BE2C (cell line): ENCODE measurements at regions not wholly inside any gene's neighbourhood (a gene's known extent, or its start where the extent isn't known, plus 50 kb on each side); places are given as distances from the start of the nearest gene placed in this dataset.

Experiments used
- DNase-seq: peaks from one replicate; pipeline ENCODE4 v3.0.0-alpha.2; 2020
- H3K27me3 ChIP-seq: fragments of 250-450 bp; sonication (Bioruptor Pico); 2 replicates; pipeline ENCODE4 v1.5.1; 2020; ENCODE audit warnings: mild to moderate bottlenecking
- H3K36me3 ChIP-seq: fragments of 250-450 bp; sonication (Bioruptor Pico); 2 replicates; pipeline ENCODE4 v1.5.1; 2020; ENCODE audit warnings: mild to moderate bottlenecking
- H3K4me1 ChIP-seq: fragments of 250-450 bp; sonication (Bioruptor Pico); 2 replicates; pipeline ENCODE4 v1.5.1; 2020
- H3K4me3 ChIP-seq: 2 replicates; pipeline ENCODE4 v1.5.1; 2011; ENCODE audit warnings: low read depth, low read length
- H3K9me3 ChIP-seq: fragments of 250-450 bp; sonication (Bioruptor Pico); 2 replicates; pipeline ENCODE4 v1.5.1; 2020
- TF ChIP-seq, protein P1 (sequence below): IDR thresholded peaks from 2 replicates; pipeline ENCODE4 v1.5.1; 2012; ENCODE audit warnings: mild to moderate bottlenecking, low read depth, low read length

DNA sequence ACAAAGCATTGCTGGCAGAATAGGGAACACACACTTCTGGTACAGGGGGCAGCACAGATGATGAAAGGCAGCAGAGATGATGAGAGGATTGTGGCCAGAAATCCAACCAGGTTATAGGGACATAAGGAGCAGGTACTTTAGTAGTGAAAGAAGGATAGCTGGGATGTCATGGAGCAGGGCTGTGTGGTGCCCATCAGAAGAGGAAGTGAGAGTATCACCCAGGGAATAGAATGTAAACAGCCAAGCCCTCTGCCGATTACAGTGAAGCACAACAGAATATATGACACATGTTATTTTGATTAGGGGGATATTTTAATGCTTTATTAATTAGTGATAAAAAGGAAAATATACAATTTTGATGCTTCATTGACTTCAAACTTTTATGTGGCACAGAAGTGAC is 883.4 kb upstream of the CDH2 start:
- no peaks in the 10 kb centered on the region for H3K27me3 ChIP-seq
- TF ChIP-seq, protein P1, sequence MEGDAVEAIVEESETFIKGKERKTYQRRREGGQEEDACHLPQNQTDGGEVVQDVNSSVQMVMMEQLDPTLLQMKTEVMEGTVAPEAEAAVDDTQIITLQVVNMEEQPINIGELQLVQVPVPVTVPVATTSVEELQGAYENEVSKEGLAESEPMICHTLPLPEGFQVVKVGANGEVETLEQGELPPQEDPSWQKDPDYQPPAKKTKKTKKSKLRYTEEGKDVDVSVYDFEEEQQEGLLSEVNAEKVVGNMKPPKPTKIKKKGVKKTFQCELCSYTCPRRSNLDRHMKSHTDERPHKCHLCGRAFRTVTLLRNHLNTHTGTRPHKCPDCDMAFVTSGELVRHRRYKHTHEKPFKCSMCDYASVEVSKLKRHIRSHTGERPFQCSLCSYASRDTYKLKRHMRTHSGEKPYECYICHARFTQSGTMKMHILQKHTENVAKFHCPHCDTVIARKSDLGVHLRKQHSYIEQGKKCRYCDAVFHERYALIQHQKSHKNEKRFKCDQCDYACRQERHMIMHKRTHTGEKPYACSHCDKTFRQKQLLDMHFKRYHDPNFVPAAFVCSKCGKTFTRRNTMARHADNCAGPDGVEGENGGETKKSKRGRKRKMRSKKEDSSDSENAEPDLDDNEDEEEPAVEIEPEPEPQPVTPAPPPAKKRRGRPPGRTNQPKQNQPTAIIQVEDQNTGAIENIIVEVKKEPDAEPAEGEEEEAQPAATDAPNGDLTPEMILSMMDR, result no peak
- H3K36me3 ChIP-seq, result no peaks in the 10 kb centered on the region
- no peaks in the 10 kb centered on the region for H3K4me1 ChIP-seq
- H3K9me3 ChIP-seq, result no peaks in the 10 kb centered on the region
- DNase-seq, result no peak
- H3K4me3 ChIP-seq, result no peak overlapping the region

GRCh38 chr18:29057703-29058102 is 880.8 kb upstream of the CDH2 start:
- Histone ChIP-seq H3K36me3 (no peaks in the 10 kb centered on the region), H3K9me3 (no peaks in the 10 kb centered on the region), H3K4me3 (no peak overlapping the region), H3K27me3 (no peaks in the 10 kb centered on the region), H3K4me1 (no peaks in the 10 kb centered on the region)
- TF ChIP-seq, protein P1, result no peak
- DNase-seq, result no peak

DNA sequence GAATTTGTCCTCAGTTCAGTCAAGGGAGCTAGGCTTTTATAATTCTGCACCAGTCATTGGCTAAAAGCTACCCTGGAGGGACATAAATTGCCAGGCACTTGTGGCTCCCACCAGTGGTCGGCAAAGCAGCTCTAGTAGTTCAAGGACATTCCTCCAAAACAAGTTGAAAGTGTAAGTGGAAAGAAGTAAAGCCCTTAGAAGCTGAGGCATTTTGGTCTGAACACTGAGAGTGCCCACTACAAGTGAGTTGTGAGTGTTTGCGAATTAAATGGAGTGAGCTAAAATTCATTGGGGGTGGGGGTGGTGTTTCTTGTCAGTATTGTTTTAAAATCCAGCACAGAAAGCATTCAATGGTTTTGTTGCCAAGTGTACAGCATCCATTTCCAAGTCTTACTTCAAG is 879.9 kb upstream of the CDH2 start:
- Histone ChIP-seq H3K4me3 (no peak overlapping the region), H3K9me3 (no peaks in the 10 kb centered on the region), H3K4me1 (no peaks in the 10 kb centered on the region), H3K36me3 (no peaks in the 10 kb centered on the region), H3K27me3 (no peaks in the 10 kb centered on the region)
- TF ChIP-seq, protein P1, result no peak
- DNase-seq, result no peak

DNA sequence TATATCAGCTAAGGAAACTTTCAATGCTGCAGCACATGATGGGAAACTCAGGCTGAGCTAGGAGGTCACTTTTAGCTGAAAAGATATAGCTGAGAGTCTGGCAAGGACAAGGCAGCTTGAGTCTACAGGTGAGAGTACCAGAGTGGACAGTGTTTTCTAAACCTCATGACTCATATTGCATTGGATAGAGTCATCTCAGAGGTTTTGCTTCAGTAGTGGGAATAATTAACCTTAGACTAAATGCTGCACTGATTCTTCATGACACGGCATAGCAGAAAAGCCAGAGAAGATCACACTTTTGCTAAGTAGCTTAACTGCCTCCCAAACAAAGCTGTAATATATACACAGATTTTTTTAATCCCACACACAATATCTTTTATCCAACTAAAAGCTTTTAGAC is 865.0 kb upstream of the CDH2 start:
- no peak for DNase-seq
- Histone ChIP-seq H3K9me3 (no peaks in the 10 kb centered on the region), H3K4me3 (no peak overlapping the region), H3K4me1 (no peaks in the 10 kb centered on the region), H3K36me3 (no peaks in the 10 kb centered on the region), H3K27me3 (no peaks in the 10 kb centered on the region)
- TF ChIP-seq, protein P1, result no peak

DNA sequence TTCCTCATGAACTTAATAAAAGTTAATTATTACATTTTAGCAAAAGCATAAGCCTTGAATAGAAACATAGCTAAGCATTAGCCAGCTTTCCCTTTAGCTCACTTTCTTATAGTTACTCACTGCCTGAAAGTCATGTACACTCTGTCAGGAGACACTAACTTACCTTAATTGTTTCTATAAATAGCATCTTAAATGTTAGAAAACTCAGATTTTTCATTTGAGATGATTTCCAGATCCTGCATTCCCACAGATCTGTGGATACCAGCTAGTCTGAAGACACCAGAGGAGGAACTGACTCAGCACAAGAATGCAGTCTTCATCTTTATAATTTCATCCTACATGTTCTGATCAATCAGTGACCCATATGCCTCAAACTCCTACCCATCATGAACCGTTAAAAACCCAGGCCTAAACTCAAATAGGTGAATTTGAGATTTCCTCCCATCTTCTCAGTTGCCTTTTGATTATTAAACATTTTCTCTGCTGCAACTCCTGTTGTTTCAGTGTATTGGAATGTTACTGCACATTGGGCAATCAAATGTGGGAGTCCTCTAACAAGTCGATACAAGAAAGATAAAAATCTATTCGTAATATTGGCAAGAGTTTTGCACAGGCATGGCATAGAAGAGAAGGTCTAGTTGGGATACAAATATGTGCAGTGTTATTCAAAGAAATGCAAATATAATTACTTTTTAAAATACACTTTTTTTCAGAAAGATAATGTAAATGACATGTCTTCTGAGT is 857.4 kb upstream of the CDH2 start:
- TF ChIP-seq, protein P1, result no peak
- Histone ChIP-seq H3K4me1 (no peaks in the 10 kb centered on the region), H3K36me3 (no peaks in the 10 kb centered on the region)

DNA sequence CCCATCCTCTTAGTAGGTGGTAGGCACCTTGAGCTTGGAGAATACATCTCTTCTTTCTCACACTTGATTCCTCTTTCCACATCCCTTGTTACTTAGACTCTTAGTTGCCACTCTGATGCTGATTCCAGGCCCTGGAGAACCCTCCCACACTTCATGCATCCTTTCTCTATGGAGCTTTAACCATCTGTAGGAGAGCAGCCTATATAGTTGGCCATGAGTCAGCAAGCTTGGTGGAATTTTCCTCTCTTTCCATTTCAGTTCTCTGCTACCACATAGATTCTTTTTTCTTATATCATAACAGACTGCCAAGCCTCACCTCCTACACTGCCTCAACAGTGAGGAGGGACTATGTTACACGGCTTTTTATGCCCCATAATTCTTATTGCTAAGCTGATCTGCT is 851.6 kb upstream of the CDH2 start:
- Histone ChIP-seq H3K36me3 (no peaks in the 10 kb centered on the region), H3K4me1 (no peaks in the 10 kb centered on the region), H3K4me3 (no peak overlapping the region), H3K9me3 (no peaks in the 10 kb centered on the region), H3K27me3 (no peaks in the 10 kb centered on the region)
- TF ChIP-seq, protein P1, result no peak
- DNase-seq, result no peak

More for the DNA sequence above, 857.4 kb upstream of the CDH2 start:
- no peaks in the 10 kb centered on the region for H3K27me3 ChIP-seq
- DNase-seq, result no peak
- no peaks in the 10 kb centered on the region for H3K9me3 ChIP-seq
- no peak overlapping the region for H3K4me3 ChIP-seq
